GM12864 (cell line): ENCODE measurements at regions not wholly inside any gene's neighbourhood (a gene's known extent, or its start where the extent isn't known, plus 50 kb on each side); places are given as distances from the start of the nearest gene placed in this dataset.
"Not testable (repeated sequence)": the region's sequence is repeated elsewhere in the genome, so short reads cannot be mapped to it uniquely, and the experiment has no call there.

Source experiments
- DNase-seq: peaks from one replicate; pipeline ENCODE4 v3.0.0-alpha.2; 2011; ENCODE audit warnings: low read depth
- H3K4me3 ChIP-seq: 2 replicates; pipeline ENCODE4 v1.5.1; 2011; ENCODE audit warnings: mild to moderate bottlenecking, low read depth, low read length, control low read depth
- TF ChIP-seq, protein P1 (sequence below): IDR thresholded peaks from 2 replicates; pipeline ENCODE4 v1.5.1; 2011; ENCODE audit warnings: low read depth, mild to moderate bottlenecking, moderate library complexity, low read length, control low read depth, inconsistent platforms; ENCODE audit errors: missing control alignments

- no peak overlapping the region for H3K4me3 ChIP-seq
- DNase-seq: no peak
- TF ChIP-seq, protein P1, sequence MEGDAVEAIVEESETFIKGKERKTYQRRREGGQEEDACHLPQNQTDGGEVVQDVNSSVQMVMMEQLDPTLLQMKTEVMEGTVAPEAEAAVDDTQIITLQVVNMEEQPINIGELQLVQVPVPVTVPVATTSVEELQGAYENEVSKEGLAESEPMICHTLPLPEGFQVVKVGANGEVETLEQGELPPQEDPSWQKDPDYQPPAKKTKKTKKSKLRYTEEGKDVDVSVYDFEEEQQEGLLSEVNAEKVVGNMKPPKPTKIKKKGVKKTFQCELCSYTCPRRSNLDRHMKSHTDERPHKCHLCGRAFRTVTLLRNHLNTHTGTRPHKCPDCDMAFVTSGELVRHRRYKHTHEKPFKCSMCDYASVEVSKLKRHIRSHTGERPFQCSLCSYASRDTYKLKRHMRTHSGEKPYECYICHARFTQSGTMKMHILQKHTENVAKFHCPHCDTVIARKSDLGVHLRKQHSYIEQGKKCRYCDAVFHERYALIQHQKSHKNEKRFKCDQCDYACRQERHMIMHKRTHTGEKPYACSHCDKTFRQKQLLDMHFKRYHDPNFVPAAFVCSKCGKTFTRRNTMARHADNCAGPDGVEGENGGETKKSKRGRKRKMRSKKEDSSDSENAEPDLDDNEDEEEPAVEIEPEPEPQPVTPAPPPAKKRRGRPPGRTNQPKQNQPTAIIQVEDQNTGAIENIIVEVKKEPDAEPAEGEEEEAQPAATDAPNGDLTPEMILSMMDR: no peak
Measured at GRCh38 chr18:30142870-30143269, 899.7 kb downstream of the DSC3 start.

DNA sequence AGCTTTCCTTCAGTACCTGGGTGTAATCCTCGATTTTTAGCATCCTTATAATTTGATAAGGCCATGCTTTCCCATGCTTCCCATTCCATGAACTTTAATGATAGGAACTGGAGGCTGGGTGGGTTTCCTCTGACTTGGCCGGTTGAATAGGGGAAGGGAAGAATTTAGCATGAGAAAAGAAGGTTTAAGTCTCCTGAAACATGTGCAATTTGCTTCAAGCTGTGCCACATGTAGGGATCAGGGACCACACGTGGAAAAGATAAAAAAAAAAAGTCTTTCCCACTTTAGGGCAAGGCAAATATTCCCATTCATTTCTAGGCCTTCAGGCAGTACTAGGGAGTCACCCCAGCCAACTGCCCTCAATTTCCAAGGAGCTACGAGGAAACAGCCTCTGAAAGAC lies 900.3 kb downstream of the DSC3 start:
- H3K4me3 ChIP-seq: no peak overlapping the region
- no peak for DNase-seq

DNA sequence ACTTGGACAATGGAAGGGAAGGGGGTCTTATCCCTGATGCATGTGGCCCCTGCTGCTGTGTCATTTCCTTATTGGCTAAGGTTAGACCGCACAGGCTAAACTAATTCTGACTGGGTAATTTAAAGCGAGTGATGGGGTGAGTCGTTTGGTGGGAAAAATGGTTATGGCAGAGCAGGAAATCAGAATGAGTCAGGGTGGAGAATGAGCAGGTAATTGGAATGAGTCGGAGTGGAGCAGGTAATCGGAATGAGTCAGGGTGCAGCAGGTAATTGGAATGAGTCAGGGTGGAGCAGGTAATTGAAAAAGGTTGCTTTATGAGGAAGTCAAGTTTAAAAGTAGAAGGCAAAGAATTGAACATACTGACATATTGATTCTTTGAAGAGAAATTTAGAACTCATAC lies 901.0 kb downstream of the DSC3 start:
- not testable (repeated sequence) for DNase-seq, H3K4me3 ChIP-seq

More for the DNA sequence above, 900.3 kb downstream of the DSC3 start:
- TF ChIP-seq, protein P1: no peak

DNA sequence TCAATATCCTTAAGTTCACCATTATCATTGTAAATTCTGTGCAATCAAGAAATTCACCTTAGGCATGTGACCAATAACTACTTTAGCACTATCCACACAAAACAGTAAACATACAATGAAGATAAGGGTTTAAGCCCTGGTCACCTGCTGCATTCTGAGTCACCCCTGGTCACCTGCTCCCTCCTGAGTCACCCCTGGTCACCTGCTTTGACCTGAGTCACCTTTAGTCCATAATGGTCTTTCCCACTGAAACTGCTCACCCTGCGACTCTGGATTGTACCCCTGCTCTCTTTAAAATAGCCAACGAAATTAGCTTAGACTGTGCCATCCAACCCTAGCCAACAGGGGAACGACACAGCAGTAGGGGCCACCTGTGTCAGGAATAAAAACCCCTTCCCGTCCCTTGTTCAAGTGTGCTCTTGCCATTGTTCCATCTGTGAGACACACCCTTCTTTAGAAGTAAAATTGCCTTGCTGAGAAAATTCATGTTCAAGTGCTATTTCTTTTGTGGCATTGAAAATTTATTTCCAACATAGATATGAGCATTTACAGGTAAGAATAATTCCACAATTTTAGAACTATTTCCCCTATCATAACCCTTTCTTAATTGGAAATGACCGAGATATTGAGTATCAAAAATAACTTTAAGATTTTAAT lies 902.8 kb downstream of the DSC3 start:
- TF ChIP-seq, protein P1: no peak
- no peak for DNase-seq
- no peak overlapping the region for H3K4me3 ChIP-seq

- TF ChIP-seq, protein P1: no peak
- no peak overlapping the region for H3K4me3 ChIP-seq
- no peak for DNase-seq
Measured at GRCh38 chr18:30135938-30136337, 906.6 kb downstream of the DSC3 start.

GRCh38 chr18:30134020-30134419 lies 908.5 kb downstream of the DSC3 start:
- DNase-seq: no peak
- no peak overlapping the region for H3K4me3 ChIP-seq
- TF ChIP-seq, protein P1: no peak

- no peak for DNase-seq
- TF ChIP-seq, protein P1: no peak
- no peak overlapping the region for H3K4me3 ChIP-seq
Measured at GRCh38 chr18:30132959-30133358, 909.6 kb downstream of the DSC3 start.

- no peak overlapping the region for H3K4me3 ChIP-seq
- TF ChIP-seq, protein P1: no peak
- no peak for DNase-seq
Measured at GRCh38 chr18:30121397-30121796, 921.1 kb downstream of the DSC3 start.
